Adrenal gland (tissue), 9 donors: ENCODE measurements at regions not wholly inside any gene's neighbourhood (a gene's known extent, or its start where the extent isn't known, plus 50 kb on each side); places are given as distances from the start of the nearest gene placed in this dataset.

ENCODE experiments used
- DNase-seq, 7 donors: peaks; one replicate each; pipeline ENCODE4 v3.0.0-alpha.2; 2019 to 2020
- H3K27ac ChIP-seq, 5 donors: fragments of 200-600 bp; sonication (generic) in 4 of 5; 1 replicate in 3 of 5; 2 replicates in 2 of 5; pipeline versions ENCODE4 v1.5.1 to v1.8.0; 2016 to 2020; ENCODE audit warnings: mild to moderate bottlenecking in 1 of 5
- H3K27me3 ChIP-seq: fragments of 200-600 bp; 2 replicates; pipeline ENCODE4 v1.8.0; 2021
- H3K36me3 ChIP-seq, 2 donors: fragments of 200-600 bp; replicated peaks in 1 of 2; 1 replicate in 1 of 2; 2 replicates in 1 of 2; pipeline versions ENCODE4 v1.5.1 to v1.8.0; 2018 to 2022
- H3K4me1 ChIP-seq, 2 donors: fragments of 200-600 bp; replicated peaks in 1 of 2; 1 replicate in 1 of 2; 2 replicates in 1 of 2; pipeline versions ENCODE4 v1.5.1 to v1.8.0; 2018 to 2021
- H3K4me3 ChIP-seq, 4 donors: fragments of 200-600 bp; sonication (generic) in 3 of 4; one replicate each; pipeline ENCODE4 v1.5.1; 2016 to 2018
- H3K9me3 ChIP-seq, 3 donors: fragments of 200-600 bp; sonication (generic) in 1 of 3; replicated peaks in 1 of 3; 1 replicate in 2 of 3; 2 replicates in 1 of 3; pipeline versions ENCODE4 v1.5.1 to v1.8.0; 2016 to 2021
- CTCF ChIP-seq, 6 experiments: fragments of 450-650 bp in 4 of 6; fragments of 200-600 bp in 2 of 6; sonication (generic) in 1 of 6; IDR thresholded peaks; 1 replicate in 5 of 6; 2 replicates in 1 of 6; pipeline versions ENCODE4 v1.5.1 to v1.8.0; 2016 to 2021; ENCODE audit warnings: antibody characterized with exemption in 6 of 6, mild to moderate bottlenecking in 2 of 6, moderate library complexity in 1 of 6
- POLR2A ChIP-seq, 2 donors: fragments of 450-650 bp; IDR thresholded peaks; one replicate each; pipeline ENCODE4 v1.6.1; 2017; ENCODE audit warnings: antibody characterized with exemption in 2 of 2, mild to moderate bottlenecking in 2 of 2, moderate library complexity in 1 of 2
- WGBS, 4 donors: extraction: QIAGEN DNeasy Blood & Tissue Kit in 2 of 4; methylation state at CpG; one replicate each; pipeline versions ENCODE4 v1.1.5 to v1.1.7; 2013 to 2017; 5-methylcytosine and 5-hydroxymethylcytosine counted together
- intact Hi-C, 2 donors: fragments of 100-400 bp; cut with DNase I; formaldehyde crosslinking; loops; one replicate each; pipeline versions ENCODE4 v1.14.1 to v1.15.0; 2022 to 2023
- donor health status: healthy with polysubstance abuse.
- donor health status: Bipolar disorder and iron deficiency.
- donor health status: DM: yes; HTN: yes; CAD: no.
- donor health status: DM: no; HTN: no; CAD: no.
- donor health status: DM: no; HTN: no; CAD: no.

GRCh38 chr11:59012398-59013265 lies 73.3 kb downstream of the GLYATL1 start:
- whole genome bisulfite sequencing, 4 donors = 66 to 79% (median 76%) methylated on average over 4 of the region's 4 CpGs
- Histone ChIP-seq H3K27ac (no peak overlapping the region), H3K4me1 (no peaks in the 10 kb centered on the region), H3K9me3 (no peaks in the 10 kb centered on the region), H3K4me3 (no peak overlapping the region), H3K27me3 (no peaks in the 10 kb centered on the region), H3K36me3 (no peaks in the 10 kb centered on the region)
- intact Hi-C loops = no loop called here
- no peak for TF ChIP-seq CTCF (IDR thresholded peaks at IDR 0.05)
- peak in 1 of 7 donors; percentile 32 for DNase-seq

GRCh38 chr11:59025097-59025496 lies 61.0 kb upstream of the GLYATL1B start:
- no peaks in the 10 kb centered on the region for H3K4me1 ChIP-seq
- no peaks in the 10 kb centered on the region for H3K27me3 ChIP-seq
- intact Hi-C loops = no loop called here
- no peaks in the 10 kb centered on the region for H3K9me3 ChIP-seq
- H3K4me3 ChIP-seq = no peak overlapping the region
- TF ChIP-seq POLR2A (IDR thresholded peaks at IDR 0.05) (no peak), CTCF (IDR thresholded peaks at IDR 0.05) (no peak)
- WGBS, 4 donors = 62 to 68% (median 66%) methylated on average over 4 of the region's 4 CpGs
- no peaks in the 10 kb centered on the region for H3K36me3 ChIP-seq
- DNase-seq = no peak
- no peak overlapping the region for H3K27ac ChIP-seq

- Histone ChIP-seq H3K9me3 (no peaks in the 10 kb centered on the region), H3K27me3 (no peaks in the 10 kb centered on the region), H3K4me1 (no peaks in the 10 kb centered on the region), H3K27ac (no peak overlapping the region), H3K36me3 (no peaks in the 10 kb centered on the region), H3K4me3 (no peak overlapping the region)
- WGBS, 4 donors = 69 to 79% (median 72%) methylated on average over 5 of the region's 5 CpGs
- no peak for DNase-seq
- intact Hi-C loops = no loop called here
- TF ChIP-seq POLR2A (IDR thresholded peaks at IDR 0.05) (no peak), CTCF (IDR thresholded peaks at IDR 0.05) (no peak)
Measured at GRCh38 chr11:59028105-59028504, 58.0 kb upstream of the GLYATL1B start.

GRCh38 chr11:59029366-59029889 lies 56.7 kb upstream of the GLYATL1B start:
- DNase-seq = no peak
- H3K27me3 ChIP-seq = no peaks in the 10 kb centered on the region
- no peak overlapping the region for H3K27ac ChIP-seq

More at GRCh38 chr11:59029366-59029889, 56.7 kb upstream of the GLYATL1B start:
- intact Hi-C loops = no loop called here
- TF ChIP-seq POLR2A (IDR thresholded peaks at IDR 0.05) (no peak), CTCF (IDR thresholded peaks at IDR 0.05) (no peak)
- Histone ChIP-seq H3K4me3 (no peak overlapping the region), H3K36me3 (no peaks in the 10 kb centered on the region), H3K9me3 (no peaks in the 10 kb centered on the region), H3K4me1 (no peaks in the 10 kb centered on the region)
- 72 to 80% (median 77%) methylated on average over 2 of the region's 2 CpGs for WGBS, 4 donors
